IPS-20b (cell line): ENCODE measurements at regions not wholly inside any gene's neighbourhood (a gene's known extent, or its start where the extent isn't known, plus 50 kb on each side); places are given as distances from the start of the nearest gene placed in this dataset.
"Not testable (repeated sequence)": the region's sequence is repeated elsewhere in the genome, so short reads cannot be mapped to it uniquely, and the experiment has no call there.

Experiments used
- H3K27ac ChIP-seq: one replicate; pipeline ENCODE4 v1.5.1; 2013; ENCODE audit warnings: low read length
- H3K27me3 ChIP-seq: 2 replicates; pipeline ENCODE4 v1.6.1; 2013; ENCODE audit warnings: mild to moderate bottlenecking, low read length, inconsistent platforms; ENCODE audit not compliant: insufficient read depth
- H3K36me3 ChIP-seq: 2 replicates; pipeline ENCODE4 v1.6.1; 2013; ENCODE audit warnings: low read depth, mild to moderate bottlenecking, inconsistent platforms, low read length, moderate library complexity; ENCODE audit not compliant: insufficient read depth
- H3K4me1 ChIP-seq: 2 replicates; pipeline ENCODE4 v1.6.1; 2013; ENCODE audit warnings: mild to moderate bottlenecking, control low read depth, inconsistent platforms, low read length, moderate library complexity; ENCODE audit not compliant: insufficient read depth
- H3K4me3 ChIP-seq: 2 replicates; pipeline ENCODE4 v1.5.1; 2013; ENCODE audit warnings: mild to moderate bottlenecking, low read length, inconsistent platforms
- H3K9ac ChIP-seq: 2 replicates; pipeline ENCODE4 v1.6.1; 2013; ENCODE audit warnings: low read depth, mild to moderate bottlenecking, inconsistent platforms, low read length, moderate library complexity
- H3K9me3 ChIP-seq: 2 replicates; pipeline ENCODE4 v1.6.1; 2013; ENCODE audit warnings: mild to moderate bottlenecking, low read depth, low read length, inconsistent platforms; ENCODE audit not compliant: insufficient read depth

DNA sequence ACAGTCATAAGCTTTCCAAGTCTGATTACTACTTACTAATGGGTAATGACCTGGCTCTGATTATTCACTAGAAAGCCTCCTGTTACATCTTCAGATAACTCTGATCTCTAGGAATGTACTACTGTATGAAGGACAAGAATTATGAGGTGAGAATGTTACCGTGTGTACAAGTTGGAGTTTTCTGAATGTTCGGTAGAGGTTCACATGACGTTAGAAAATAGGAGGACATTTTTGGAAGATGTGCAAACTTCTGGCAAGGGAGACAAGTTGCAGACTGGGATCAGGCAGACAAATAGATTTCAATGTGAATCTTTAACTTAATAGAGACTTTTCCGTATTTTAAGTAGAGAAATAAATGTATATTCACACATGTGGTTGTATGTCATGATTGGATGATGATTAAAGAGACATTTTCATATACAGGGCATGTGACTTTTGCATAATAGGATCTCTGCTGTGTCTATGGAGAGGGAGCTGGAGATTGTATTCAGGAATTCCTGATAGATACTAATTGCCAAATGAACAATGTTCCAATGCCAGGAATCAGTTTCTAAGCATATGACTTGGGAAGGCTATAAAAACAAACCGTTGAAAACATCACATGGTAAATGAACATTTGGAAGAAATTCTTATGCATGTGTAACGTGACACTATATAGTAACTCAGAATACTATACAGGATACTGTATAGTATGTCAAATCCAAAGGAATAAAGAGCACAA is 1695.8 kb upstream of the PIK3C3 start:
- no peaks in the 10 kb centered on the region for H3K36me3 ChIP-seq
- H3K4me1 ChIP-seq = no peaks in the 10 kb centered on the region; the same call in 1 of the 2 replicates
- no peaks in the 10 kb centered on the region for H3K27me3 ChIP-seq
- no peak overlapping the region for H3K27ac ChIP-seq
- no peak overlapping the region for H3K9ac ChIP-seq
- H3K4me3 ChIP-seq = no peak overlapping the region
- H3K9me3 ChIP-seq = peaks cover 17% of the 10 kb centered on the region; the same call in 1 of the 2 replicates

DNA sequence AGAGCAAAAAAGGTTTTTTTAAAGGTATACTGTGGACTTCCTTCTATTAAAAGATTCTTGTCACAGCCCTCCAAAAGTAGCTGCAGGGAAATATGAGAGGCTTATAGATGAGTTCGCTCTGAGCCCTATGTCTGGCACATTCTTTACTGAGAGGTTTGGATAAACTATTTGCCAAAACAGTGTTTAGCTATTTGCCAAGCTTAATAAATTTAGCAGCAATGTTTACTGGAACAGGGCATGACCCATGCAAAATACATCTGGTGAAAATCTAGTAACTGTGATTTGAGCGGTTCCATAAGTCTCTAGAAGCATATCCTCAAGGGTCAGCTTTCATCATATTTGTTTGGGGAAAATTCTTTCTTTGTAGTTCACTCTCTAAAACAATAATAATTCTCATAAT is 1696.7 kb upstream of the PIK3C3 start:
- Histone ChIP-seq H3K27ac (no peak overlapping the region), H3K27me3 (no peaks in the 10 kb centered on the region), H3K36me3 (no peaks in the 10 kb centered on the region), H3K9ac (no peak overlapping the region), H3K4me1 (no peaks in the 10 kb centered on the region; the same call in 1 of the 2 replicates), H3K9me3 (peaks cover 16% of the 10 kb centered on the region; the same call in 1 of the 2 replicates), H3K4me3 (no peak overlapping the region)

DNA sequence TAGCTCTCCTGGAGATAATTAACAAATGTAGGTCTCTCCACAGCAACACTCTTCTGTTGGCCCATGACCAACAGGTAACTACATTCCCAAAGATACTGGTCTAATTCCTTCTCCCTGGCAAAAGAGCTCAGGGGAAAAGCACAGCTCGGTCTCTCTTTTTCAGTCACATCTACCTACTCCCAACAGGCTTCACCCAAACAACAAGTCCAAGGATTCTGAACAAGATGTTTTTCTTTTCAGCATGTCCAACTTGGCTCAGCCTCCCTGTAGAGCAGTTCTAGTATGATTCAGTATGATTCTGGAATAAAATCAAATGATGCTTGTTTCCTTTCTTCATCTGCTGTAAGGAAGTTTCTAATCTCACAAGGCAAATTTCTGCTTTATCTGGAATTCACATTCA is 1704.8 kb upstream of the PIK3C3 start:
- Histone ChIP-seq H3K36me3 (no peaks in the 10 kb centered on the region), H3K27me3 (no peaks in the 10 kb centered on the region), H3K4me3 (no peak overlapping the region), H3K9me3 (no peaks in the 10 kb centered on the region), H3K4me1 (peaks cover 4% of the 10 kb centered on the region; the same call in 1 of the 2 replicates), H3K27ac (no peak overlapping the region), H3K9ac (no peak overlapping the region)

DNA sequence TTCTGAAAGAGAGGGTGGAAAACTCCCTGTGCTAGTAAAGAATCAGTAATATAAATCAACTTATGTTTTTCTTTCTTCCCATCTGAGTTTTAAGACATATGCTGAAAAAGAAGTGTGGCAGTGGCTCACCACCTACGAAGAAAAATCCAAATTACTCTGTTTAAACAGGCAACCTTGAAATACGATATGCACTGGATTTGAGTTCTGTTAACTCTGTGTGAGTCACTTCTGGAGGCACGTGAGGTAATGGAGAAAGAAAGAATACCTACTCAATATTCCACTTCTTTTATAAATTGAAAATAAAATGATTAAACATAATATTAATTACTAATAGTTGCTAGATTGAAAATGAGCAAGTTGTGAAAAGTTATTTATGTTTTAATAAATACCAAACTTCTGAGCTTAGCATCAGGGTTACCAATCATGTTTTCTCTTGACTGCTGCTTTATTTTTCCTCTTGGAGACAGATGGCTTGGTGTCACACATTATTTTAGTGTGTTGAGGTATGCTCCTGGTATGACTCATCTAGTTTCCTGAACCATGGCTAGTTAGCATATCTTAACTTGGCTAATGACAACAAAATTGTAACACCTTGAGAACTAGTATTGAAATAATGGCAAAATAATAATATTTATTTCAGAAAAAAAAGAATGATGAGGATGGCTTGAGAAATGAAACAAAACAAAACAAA is 1705.5 kb upstream of the PIK3C3 start:
- no peak overlapping the region for H3K9ac ChIP-seq
- no peaks in the 10 kb centered on the region for H3K36me3 ChIP-seq
- H3K9me3 ChIP-seq = no peaks in the 10 kb centered on the region
- H3K27ac ChIP-seq = no peak overlapping the region
- H3K27me3 ChIP-seq = no peaks in the 10 kb centered on the region
- H3K4me3 ChIP-seq = no peak overlapping the region
- peaks cover 4% of the 10 kb centered on the region; the same call in 1 of the 2 replicates for H3K4me1 ChIP-seq

DNA sequence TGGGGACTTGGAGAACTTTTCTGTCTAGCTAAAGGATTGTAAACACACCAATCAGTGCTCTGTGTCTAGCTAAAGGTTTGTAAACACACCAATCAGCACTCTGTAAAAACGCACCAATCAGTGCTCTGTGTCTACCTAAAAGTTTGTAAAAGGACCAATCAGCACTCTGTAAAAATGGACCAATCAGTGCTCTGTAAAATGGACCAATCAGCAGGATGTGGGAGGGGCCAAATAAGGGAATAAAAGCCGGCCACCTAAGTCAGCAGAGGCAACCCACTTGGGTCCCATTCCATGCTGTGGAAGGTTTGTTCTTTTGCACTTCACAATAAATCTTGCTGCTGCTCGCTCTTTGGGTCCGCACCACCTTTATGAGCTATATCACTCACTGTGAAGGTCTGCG is 1709.4 kb upstream of the PIK3C3 start:
- H3K9me3 ChIP-seq, H3K4me3 ChIP-seq, H3K27ac ChIP-seq, H3K9ac ChIP-seq, H3K36me3 ChIP-seq, H3K27me3 ChIP-seq, H3K4me1 ChIP-seq: not testable (repeated sequence)

DNA sequence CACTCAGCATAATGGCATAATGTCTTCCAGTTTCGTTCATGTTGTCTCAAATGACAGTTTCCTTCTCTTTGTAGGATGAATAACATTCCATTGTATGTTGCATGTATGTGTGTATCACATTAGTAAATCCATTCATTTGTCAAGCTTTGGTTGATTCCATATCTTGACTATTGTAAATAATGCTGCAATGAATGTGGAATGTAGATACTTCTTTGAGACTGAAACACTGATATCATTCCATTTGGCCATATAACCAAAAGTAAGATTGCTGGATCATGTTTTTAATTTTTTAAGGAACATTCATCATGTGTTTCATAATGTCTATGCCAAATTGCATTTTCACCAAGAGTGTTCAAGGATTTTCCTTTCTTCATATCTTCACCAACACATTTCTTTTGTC is 1711.4 kb upstream of the PIK3C3 start:
- Histone ChIP-seq H3K36me3 (no peaks in the 10 kb centered on the region), H3K9me3 (no peaks in the 10 kb centered on the region), H3K4me1 (no peaks in the 10 kb centered on the region), H3K27ac (no peak overlapping the region), H3K9ac (no peak overlapping the region), H3K27me3 (no peaks in the 10 kb centered on the region), H3K4me3 (no peak overlapping the region)

DNA sequence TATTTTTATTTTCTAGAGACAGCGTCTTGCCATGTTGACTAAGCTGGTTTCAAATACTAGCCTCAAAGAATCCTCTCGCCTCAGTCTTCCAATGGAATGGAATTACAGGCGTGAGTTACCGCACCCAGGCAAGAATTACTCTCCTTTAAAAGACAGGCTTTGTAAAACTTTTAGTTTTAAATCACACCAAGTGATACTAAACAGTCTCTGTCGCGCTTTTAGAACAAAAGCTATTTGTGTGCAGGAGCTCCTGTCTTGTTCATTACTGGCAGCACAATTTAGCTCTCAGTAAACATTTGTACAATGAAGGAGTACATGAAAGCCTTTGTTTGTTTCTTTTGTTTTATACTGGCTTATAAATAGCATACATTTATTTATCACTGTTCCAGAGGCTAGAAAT is 1719.2 kb upstream of the PIK3C3 start:
- H3K4me1 ChIP-seq = peaks cover 13% of the 10 kb centered on the region; the same call in 1 of the 2 replicates
- H3K36me3 ChIP-seq = no peaks in the 10 kb centered on the region
- H3K27ac ChIP-seq = no peak overlapping the region
- H3K27me3 ChIP-seq = no peaks in the 10 kb centered on the region
- H3K9ac ChIP-seq = no peak overlapping the region
- H3K9me3 ChIP-seq = no peaks in the 10 kb centered on the region
- H3K4me3 ChIP-seq = no peak overlapping the region

DNA sequence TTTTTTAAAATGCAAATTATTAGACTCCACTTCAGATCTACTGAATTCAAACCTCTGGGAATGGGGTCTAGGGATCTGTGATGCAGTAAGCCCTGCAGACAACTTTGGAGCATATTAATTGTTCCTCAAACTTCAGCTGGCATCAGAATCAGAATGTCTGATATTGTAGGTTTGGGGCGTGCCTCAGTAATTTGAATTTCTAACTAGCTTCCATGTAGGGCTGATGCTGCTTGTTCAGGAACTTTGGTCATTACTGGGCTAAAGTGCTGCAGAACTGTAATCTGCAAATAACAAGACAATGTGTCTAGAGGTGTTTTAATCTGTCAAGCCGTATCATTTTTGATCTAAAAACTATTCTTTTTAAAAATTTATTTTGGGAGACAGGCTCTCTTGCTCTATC is 1719.7 kb upstream of the PIK3C3 start:
- Histone ChIP-seq H3K4me3 (no peak overlapping the region), H3K27ac (no peak overlapping the region), H3K4me1 (peaks cover 13% of the 10 kb centered on the region; the same call in 1 of the 2 replicates), H3K9ac (no peak overlapping the region), H3K36me3 (no peaks in the 10 kb centered on the region), H3K9me3 (no peaks in the 10 kb centered on the region), H3K27me3 (no peaks in the 10 kb centered on the region)

DNA sequence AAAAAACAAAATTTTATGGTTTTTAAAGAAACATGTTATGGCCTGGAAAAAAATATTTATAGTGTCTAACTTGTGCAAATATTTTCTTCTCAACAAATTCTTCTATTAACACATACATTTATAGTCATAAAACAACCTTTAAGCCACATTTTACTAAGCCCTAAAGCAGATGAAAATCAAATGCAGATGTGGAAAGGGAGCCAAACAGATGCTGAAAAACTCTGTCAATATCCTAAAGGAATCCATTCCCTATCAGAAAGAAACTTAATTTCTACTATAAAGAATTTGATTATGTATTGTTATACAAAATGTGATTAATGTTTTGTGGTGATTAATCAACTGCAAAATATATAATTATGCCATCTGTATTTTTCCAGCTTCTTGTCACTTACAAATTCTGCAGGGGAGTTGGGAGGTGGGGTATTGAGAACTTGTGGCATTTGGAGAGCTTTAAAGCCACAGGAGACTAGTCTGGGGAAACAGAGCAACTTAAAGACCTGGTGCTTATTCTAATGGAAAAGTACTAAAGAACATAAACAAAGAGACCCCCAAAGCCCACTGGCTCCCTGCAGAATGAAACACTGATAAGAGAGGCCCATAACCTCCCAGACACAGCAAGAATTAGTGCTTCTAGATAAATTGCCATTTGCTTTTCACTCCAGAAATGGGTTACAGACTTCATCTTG is 1721.0 kb upstream of the PIK3C3 start:
- H3K4me3 ChIP-seq = no peak overlapping the region
- no peak overlapping the region for H3K9ac ChIP-seq
- H3K36me3 ChIP-seq = no peaks in the 10 kb centered on the region
- no peaks in the 10 kb centered on the region for H3K27me3 ChIP-seq
- peaks cover 13% of the 10 kb centered on the region; the same call in 1 of the 2 replicates for H3K4me1 ChIP-seq
- no peaks in the 10 kb centered on the region for H3K9me3 ChIP-seq
- no peak overlapping the region for H3K27ac ChIP-seq

DNA sequence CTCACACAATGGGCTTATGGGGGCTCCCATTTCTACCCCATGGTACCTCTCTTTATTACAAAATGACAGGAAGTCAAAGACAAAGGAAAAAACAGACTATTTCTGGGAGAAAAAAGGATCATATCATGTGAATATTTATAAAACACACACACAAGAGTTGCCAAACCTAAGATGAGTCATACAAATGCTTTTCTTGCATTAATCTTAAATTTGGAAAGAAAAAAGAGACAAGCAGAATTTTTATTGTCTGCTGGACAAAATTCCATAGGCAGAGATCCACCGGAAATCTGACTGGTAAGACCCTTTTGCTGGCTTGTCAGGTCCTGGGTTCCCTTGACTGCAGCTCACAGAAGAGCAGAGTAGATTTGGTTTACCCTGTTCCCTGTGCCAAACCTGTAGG is 1732.3 kb upstream of the PIK3C3 start:
- H3K27me3 ChIP-seq = no peaks in the 10 kb centered on the region
- no peak overlapping the region for H3K9ac ChIP-seq
- H3K4me1 ChIP-seq = no peaks in the 10 kb centered on the region
- H3K36me3 ChIP-seq = no peaks in the 10 kb centered on the region
- no peaks in the 10 kb centered on the region for H3K9me3 ChIP-seq
- H3K27ac ChIP-seq = no peak overlapping the region
- no peak overlapping the region for H3K4me3 ChIP-seq

DNA sequence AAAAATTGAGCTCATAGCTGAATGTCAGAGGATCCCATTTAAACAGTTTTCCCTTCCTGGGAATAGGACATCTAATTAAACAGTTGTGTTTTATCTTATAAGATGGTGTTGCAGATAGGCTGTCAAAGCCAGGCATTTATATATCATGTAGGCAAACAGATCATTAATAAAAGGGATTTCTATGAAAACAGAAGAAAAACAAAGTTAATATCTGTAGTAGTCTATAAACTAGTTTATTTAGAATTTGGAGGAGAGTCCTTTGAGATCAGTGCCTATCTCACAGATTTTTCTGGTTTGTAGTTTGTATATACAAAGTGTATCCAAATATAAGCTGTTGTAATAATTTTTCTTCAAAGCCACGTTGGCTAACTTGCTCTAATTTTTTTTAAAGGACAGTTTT is 1738.2 kb upstream of the PIK3C3 start:
- Histone ChIP-seq H3K9me3 (no peaks in the 10 kb centered on the region; the same call in 1 of the 2 replicates), H3K27ac (no peak overlapping the region)

More for the DNA sequence above, 1738.2 kb upstream of the PIK3C3 start:
- H3K27me3 ChIP-seq = no peaks in the 10 kb centered on the region
- no peak overlapping the region for H3K4me3 ChIP-seq
- peaks cover 8% of the 10 kb centered on the region for H3K4me1 ChIP-seq
- no peak overlapping the region for H3K9ac ChIP-seq
- no peaks in the 10 kb centered on the region for H3K36me3 ChIP-seq
